HG03469 (cell line): ENCODE measurements at regions not wholly inside any gene's neighbourhood (a gene's known extent, or its start where the extent isn't known, plus 50 kb on each side); places are given as distances from the start of the nearest gene placed in this dataset.
"Not testable (repeated sequence)": the region's sequence is repeated elsewhere in the genome, so short reads cannot be mapped to it uniquely, and the experiment has no call there.

Experiments
- ATAC-seq: cut with Tn5 transposase; IDR thresholded peaks from one replicate; pipeline ENCODE4 v1.9.1; 2021; ENCODE audit warnings: mild to moderate bottlenecking, moderate library complexity, moderate number of reproducible peaks; ENCODE audit not compliant: unreplicated experiment

- no peak for ATAC-seq
Measured at GRCh38 chr4:17020451-17020850, 122.0 kb upstream of the LDB2 start.

GRCh38 chr4:17018621-17019020, 120.2 kb upstream of the LDB2 start:
- not testable (repeated sequence) for ATAC-seq

- ATAC-seq, result no peak
Measured at GRCh38 chr4:17018013-17018412, 119.6 kb upstream of the LDB2 start.

- no peak for ATAC-seq
Measured at GRCh38 chr4:17013382-17014006, 115.0 kb upstream of the LDB2 start.

- ATAC-seq, result no peak
Measured at GRCh38 chr4:17012451-17012850, 114.0 kb upstream of the LDB2 start.

GRCh38 chr4:17010426-17011087, 112.1 kb upstream of the LDB2 start:
- ATAC-seq, result no peak

- no peak for ATAC-seq
Measured at GRCh38 chr4:17009871-17010367, 111.5 kb upstream of the LDB2 start.

- no peak for ATAC-seq
Measured at GRCh38 chr4:17008834-17009345, 110.4 kb upstream of the LDB2 start.

- not testable (repeated sequence) for ATAC-seq
Measured at GRCh38 chr4:17003606-17004392, 105.4 kb upstream of the LDB2 start.

GRCh38 chr4:16995451-16995850, 97.0 kb upstream of the LDB2 start:
- ATAC-seq, result no peak

GRCh38 chr4:16993956-16994840, 95.8 kb upstream of the LDB2 start:
- ATAC-seq, result no peak

- no peak for ATAC-seq
Measured at GRCh38 chr4:16992566-16993225, 94.3 kb upstream of the LDB2 start.

- ATAC-seq, result no peak
Measured at GRCh38 chr4:16991450-16991849, 93.0 kb upstream of the LDB2 start.

- ATAC-seq, result no peak
Measured at GRCh38 chr4:16989371-16989770, 90.9 kb upstream of the LDB2 start.

GRCh38 chr4:16988814-16989213, 90.4 kb upstream of the LDB2 start:
- ATAC-seq, result no peak

GRCh38 chr4:16977081-16977480, 78.6 kb upstream of the LDB2 start:
- ATAC-seq, result no peak

- no peak for ATAC-seq
Measured at GRCh38 chr4:16969696-16970135, 71.3 kb upstream of the LDB2 start.

GRCh38 chr4:16967722-16968121, 69.3 kb upstream of the LDB2 start:
- ATAC-seq, result no peak

- ATAC-seq, result no peak
Measured at GRCh38 chr4:16959305-16959704, 60.9 kb upstream of the LDB2 start.
